Left ventricle myocardium superior (tissue), 1 donor: ENCODE measurements at regions not wholly inside any gene's neighbourhood (a gene's known extent, or its start where the extent isn't known, plus 50 kb on each side); places are given as distances from the start of the nearest gene placed in this dataset.
"Not testable (repeated sequence)": the region's sequence is repeated elsewhere in the genome, so short reads cannot be mapped to it uniquely, and the experiment has no call there.

Source experiments
- ATAC-seq: fragments of 200-7000 bp; cut with Tn5 transposase; one replicate; pipeline ENCODE4 v1.9.1; 2020; ENCODE audit warnings: mild to moderate bottlenecking, moderate library complexity
- DNase-seq: peaks from one replicate; pipeline ENCODE4 v3.0.0-alpha.2; 2020
- intact Hi-C: fragments of 100-400 bp; cut with micrococcal nuclease; formaldehyde crosslinking; loops from one replicate; pipeline ENCODE4 v1.11.0; 2022
- donor health status: DM: no; HTN: yes; CAD: no; lungs with severe emphysema.

GRCh38 chr6:5899216-5900045 lies 107.3 kb downstream of the NRN1 start:
- intact Hi-C loops, result no loop called here
- DNase-seq (no peak), ATAC-seq (no peak)

GRCh38 chr6:5898563-5898962 lies 108.2 kb downstream of the NRN1 start:
- intact Hi-C loops, result no loop called here
- ATAC-seq (no peak), DNase-seq (no peak)

- DNase-seq, result no peak
- intact Hi-C loops, result no loop called here
- ATAC-seq, result no peak
Measured at GRCh38 chr6:5898102-5898501, 108.6 kb downstream of the NRN1 start.

- intact Hi-C loops, result no loop called here
- DNase-seq, result no peak
- ATAC-seq, result no peak
Measured at GRCh38 chr6:5896476-5897200, 110.1 kb downstream of the NRN1 start.

GRCh38 chr6:5894357-5894756 lies 112.4 kb downstream of the NRN1 start:
- DNase-seq, result peak; percentile 64
- intact Hi-C loops, result no loop called here
- ATAC-seq, result peak; percentile 82

GRCh38 chr6:5893295-5893694 lies 113.4 kb downstream of the NRN1 start:
- DNase-seq, result no peak
- no peak for ATAC-seq
- intact Hi-C loops, result no loop called here

GRCh38 chr6:5892669-5893068 lies 114.1 kb downstream of the NRN1 start:
- DNase-seq (no peak), ATAC-seq (no peak)
- intact Hi-C loops, result no loop called here

- no peak for ATAC-seq
- intact Hi-C loops, result no loop called here
- DNase-seq, result no peak
Measured at GRCh38 chr6:5878792-5879191, 127.9 kb downstream of the NRN1 start.

GRCh38 chr6:5876076-5876475 lies 130.6 kb downstream of the NRN1 start:
- intact Hi-C loops, result no loop called here
- DNase-seq, result no peak
- ATAC-seq, result no peak

- intact Hi-C loops, ATAC-seq, DNase-seq: not testable (repeated sequence)
Measured at GRCh38 chr6:5873976-5874375, 132.7 kb downstream of the NRN1 start.

GRCh38 chr6:5871296-5871695 lies 135.4 kb downstream of the NRN1 start:
- no peak for ATAC-seq

GRCh38 chr6:5869676-5870075 lies 137.0 kb downstream of the NRN1 start:
- DNase-seq (no peak), ATAC-seq (no peak)
- intact Hi-C loops, result no loop called here

More at GRCh38 chr6:5871296-5871695, 135.4 kb downstream of the NRN1 start:
- intact Hi-C loops, result no loop called here
- no peak for DNase-seq

- intact Hi-C loops, result no loop called here
- DNase-seq, result no peak
- ATAC-seq, result no peak
Measured at GRCh38 chr6:5869261-5869660, 137.5 kb downstream of the NRN1 start.

- DNase-seq, result no peak
- intact Hi-C loops, result no loop called here
- no peak for ATAC-seq
Measured at GRCh38 chr6:5866547-5867051, 140.1 kb downstream of the NRN1 start.

GRCh38 chr6:5865506-5866031 lies 141.2 kb downstream of the NRN1 start:
- intact Hi-C loops, result no loop called here
- ATAC-seq (no peak), DNase-seq (no peak)

GRCh38 chr6:5860849-5861248 lies 145.9 kb downstream of the NRN1 start:
- intact Hi-C loops, result no loop called here
- no peak for DNase-seq
- ATAC-seq, result no peak

- no peak for ATAC-seq
- no peak for DNase-seq
- intact Hi-C loops, result no loop called here
Measured at GRCh38 chr6:5855787-5856470, 150.8 kb downstream of the NRN1 start.

GRCh38 chr6:5854899-5855298 lies 151.8 kb downstream of the NRN1 start:
- DNase-seq, result no peak
- intact Hi-C loops, result no loop called here
- ATAC-seq, result no peak

- peak; percentile 74 for DNase-seq
- peak; percentile 91 for ATAC-seq
- intact Hi-C loops, result no loop called here
Measured at GRCh38 chr6:5851261-5851757, 155.4 kb downstream of the NRN1 start.
